GM23338 (cell line): ENCODE measurements at regions not wholly inside any gene's neighbourhood (a gene's known extent, or its start where the extent isn't known, plus 50 kb on each side); places are given as distances from the start of the nearest gene placed in this dataset.

Source experiments
- CREB1 ChIP-seq: fragments of 250-450 bp; sonication (Bioruptor Pico); IDR thresholded peaks from 2 replicates; pipeline ENCODE4 v1.5.0; 2020; ENCODE audit warnings: low read depth, mild to moderate bottlenecking, moderate library complexity
- EZH2 ChIP-seq: fragments of 200-600 bp; sonication (generic); IDR thresholded peaks from one replicate; pipeline ENCODE4 v1.8.0; 2017; ENCODE audit warnings: antibody characterized with exemption, mild to moderate bottlenecking, low read depth; ENCODE audit not compliant: unreplicated experiment
- POLR2AphosphoS5 ChIP-seq: IDR thresholded peaks from 2 replicates; pipeline ENCODE4 v1.6.1; 2016; ENCODE audit warnings: antibody characterized with exemption, low read depth
- TF ChIP-seq, protein P1 (sequence below), 2 experiments: fragments of 200-600 bp in 1 of 2; sonication (generic) in 1 of 2; conservative IDR thresholded peaks; 2 replicates each; pipeline versions ENCODE4 v1.5.1 to v1.6.1; 2016 to 2017; ENCODE audit warnings: antibody characterized with exemption in 2 of 2, low read depth in 2 of 2, mild to moderate bottlenecking in 2 of 2, moderate library complexity in 1 of 2

DNA sequence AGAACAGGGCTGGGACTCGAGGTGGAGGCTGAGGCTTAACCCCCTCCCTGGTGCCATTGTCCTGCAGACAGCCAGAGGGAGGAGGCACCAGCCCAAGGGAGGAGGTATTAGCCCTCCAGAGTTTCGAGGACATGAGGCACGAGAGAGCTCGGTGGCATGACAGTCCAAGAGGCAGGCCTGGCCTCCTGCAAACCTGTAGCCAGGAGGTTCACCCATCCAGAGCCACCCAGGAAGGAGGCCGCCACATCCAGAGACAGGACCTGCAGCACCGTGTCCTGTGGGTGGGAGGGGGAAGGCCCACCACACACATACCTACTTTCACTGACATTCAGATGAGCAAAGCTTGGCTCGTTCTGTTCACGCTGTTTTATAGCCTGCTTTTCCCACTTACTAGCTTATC lies 75.2 kb upstream of the ADAMTS2 start:
- TF ChIP-seq CREB1 (CRISPR knock-in tag) = no peak
- TF ChIP-seq, protein P1, sequence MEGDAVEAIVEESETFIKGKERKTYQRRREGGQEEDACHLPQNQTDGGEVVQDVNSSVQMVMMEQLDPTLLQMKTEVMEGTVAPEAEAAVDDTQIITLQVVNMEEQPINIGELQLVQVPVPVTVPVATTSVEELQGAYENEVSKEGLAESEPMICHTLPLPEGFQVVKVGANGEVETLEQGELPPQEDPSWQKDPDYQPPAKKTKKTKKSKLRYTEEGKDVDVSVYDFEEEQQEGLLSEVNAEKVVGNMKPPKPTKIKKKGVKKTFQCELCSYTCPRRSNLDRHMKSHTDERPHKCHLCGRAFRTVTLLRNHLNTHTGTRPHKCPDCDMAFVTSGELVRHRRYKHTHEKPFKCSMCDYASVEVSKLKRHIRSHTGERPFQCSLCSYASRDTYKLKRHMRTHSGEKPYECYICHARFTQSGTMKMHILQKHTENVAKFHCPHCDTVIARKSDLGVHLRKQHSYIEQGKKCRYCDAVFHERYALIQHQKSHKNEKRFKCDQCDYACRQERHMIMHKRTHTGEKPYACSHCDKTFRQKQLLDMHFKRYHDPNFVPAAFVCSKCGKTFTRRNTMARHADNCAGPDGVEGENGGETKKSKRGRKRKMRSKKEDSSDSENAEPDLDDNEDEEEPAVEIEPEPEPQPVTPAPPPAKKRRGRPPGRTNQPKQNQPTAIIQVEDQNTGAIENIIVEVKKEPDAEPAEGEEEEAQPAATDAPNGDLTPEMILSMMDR (conservative IDR thresholded peaks at IDR 0.05; ENCODE audit: low read depth in 2 of 2) = no peak
- TF ChIP-seq EZH2 = no peak
- TF ChIP-seq POLR2AphosphoS5 = no peak
